Left hindlimb (tissue), 1 donor: ENCODE measurements at regions not wholly inside any gene's neighbourhood (a gene's known extent, or its start where the extent isn't known, plus 50 kb on each side); places are given as distances from the start of the nearest gene placed in this dataset.

Experiments
- DNase-seq: peaks from one replicate; pipeline ENCODE4 v3.0.0-alpha.2; 2018

DNA sequence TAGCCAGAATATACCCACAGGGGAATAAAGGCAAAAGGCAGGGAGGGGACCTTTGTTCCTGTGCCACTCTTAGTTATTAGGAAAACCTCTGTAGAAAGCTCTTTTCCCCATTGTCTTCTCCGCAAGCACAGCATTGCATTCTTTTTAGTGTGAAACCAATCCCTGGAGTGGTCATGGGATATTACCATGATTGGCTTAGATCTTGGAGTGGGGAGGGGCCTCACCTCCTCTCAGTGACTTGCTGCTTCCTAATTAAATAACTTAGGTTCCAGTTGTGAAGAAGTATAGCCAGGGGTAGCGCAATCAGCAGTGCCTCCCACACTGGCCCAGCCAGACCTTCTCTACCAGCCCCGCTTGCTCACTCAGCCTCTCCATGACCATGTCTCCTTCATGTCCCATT lies 49.9 kb upstream of the AFF3 start:
- no peak for DNase-seq
